ENCODE measurements at regions not wholly inside any gene's neighbourhood (a gene's known extent, or its start where the extent isn't known, plus 50 kb on each side); places are given as distances from the start of the nearest gene placed in this dataset.

GRCh38 chr20:23217023-23217422, 130.9 kb upstream of the CD93 start:
- intact Hi-C loops (cut with DNase I) = no loop called here
- no peak for ATAC-seq
- DNase-seq (ENCODE audit: low spot score) = no peak

- DNase-seq (ENCODE audit: low spot score) (no peak), ATAC-seq (no peak)
- intact Hi-C loops (cut with DNase I) = no loop called here
These were observed 129.3 kb upstream of the CD93 start for GRCh38 chr20:23215344-23215995.

GRCh38 chr20:23214903-23215302, 128.8 kb upstream of the CD93 start:
- DNase-seq (ENCODE audit: low spot score) = no peak
- ATAC-seq = no peak
- intact Hi-C loops (cut with DNase I) = no loop called here

- intact Hi-C loops (cut with DNase I) = no loop called here
- DNase-seq (ENCODE audit: low spot score) (no peak), ATAC-seq (no peak)
These were observed 126.4 kb upstream of the CD93 start for GRCh38 chr20:23212464-23212995.

GRCh38 chr20:23212011-23212410, 125.9 kb upstream of the CD93 start:
- DNase-seq (ENCODE audit: low spot score) = no peak
- intact Hi-C loops (cut with DNase I) = no loop called here
- ATAC-seq = no peak

- no peak for DNase-seq (ENCODE audit: low spot score)
- intact Hi-C loops (cut with DNase I) = no loop called here
These were observed 125.0 kb upstream of the CD93 start for GRCh38 chr20:23211164-23211563.

GRCh38 chr20:23207826-23208540, 121.9 kb upstream of the CD93 start:
- intact Hi-C loops (cut with DNase I) = no loop called here
- DNase-seq (ENCODE audit: low spot score) (no peak), ATAC-seq (no peak)

More at GRCh38 chr20:23211164-23211563, 125.0 kb upstream of the CD93 start:
- ATAC-seq = no peak

- DNase-seq (ENCODE audit: low spot score) (no peak), ATAC-seq (no peak)
- intact Hi-C loops (cut with DNase I) = no loop called here
These were observed 120.9 kb upstream of the CD93 start for GRCh38 chr20:23206995-23207394.

GRCh38 chr20:23206061-23206460, 119.9 kb upstream of the CD93 start:
- no peak for DNase-seq (ENCODE audit: low spot score)
- intact Hi-C loops (cut with DNase I) = no loop called here
- ATAC-seq = no peak

GRCh38 chr20:23205611-23206041, 119.5 kb upstream of the CD93 start:
- ATAC-seq (peak; percentile 79), DNase-seq (ENCODE audit: low spot score) (no peak)
- intact Hi-C loops (cut with DNase I) = no loop called here

GRCh38 chr20:23205211-23205610, 119.1 kb upstream of the CD93 start:
- ATAC-seq = peak; percentile 27
- DNase-seq (ENCODE audit: low spot score) = no peak
- intact Hi-C loops (cut with DNase I) = no loop called here

- no peak for DNase-seq (ENCODE audit: low spot score)
- intact Hi-C loops (cut with DNase I) = no loop called here
These were observed 118.0 kb upstream of the CD93 start for GRCh38 chr20:23203951-23204730.

GRCh38 chr20:23203310-23203709, 117.2 kb upstream of the CD93 start:
- DNase-seq (ENCODE audit: low spot score) (no peak), ATAC-seq (no peak)
- intact Hi-C loops (cut with DNase I) = no loop called here

More at GRCh38 chr20:23203951-23204730, 118.0 kb upstream of the CD93 start:
- ATAC-seq = no peak

- intact Hi-C loops (cut with DNase I) = no loop called here
- DNase-seq (ENCODE audit: low spot score) (no peak), ATAC-seq (no peak)
These were observed 115.5 kb upstream of the CD93 start for GRCh38 chr20:23201658-23202057.

GRCh38 chr20:23200914-23201313, 114.8 kb upstream of the CD93 start:
- intact Hi-C loops (cut with DNase I) = no loop called here
- no peak for DNase-seq (ENCODE audit: low spot score)
- no peak for ATAC-seq

GRCh38 chr20:23200413-23200812, 114.3 kb upstream of the CD93 start:
- intact Hi-C loops (cut with DNase I) = no loop called here
- no peak for ATAC-seq
- no peak for DNase-seq (ENCODE audit: low spot score)

- no peak for DNase-seq (ENCODE audit: low spot score)
- ATAC-seq = no peak
- intact Hi-C loops (cut with DNase I) = no loop called here
These were observed 113.2 kb upstream of the CD93 start for GRCh38 chr20:23199356-23199755.

- intact Hi-C loops (cut with DNase I) = no loop called here
- ATAC-seq (no peak), DNase-seq (ENCODE audit: low spot score) (no peak)
These were observed 112.7 kb upstream of the CD93 start for GRCh38 chr20:23198815-23199214.

- ATAC-seq (no peak), DNase-seq (ENCODE audit: low spot score) (no peak)
- intact Hi-C loops (cut with DNase I) = no loop called here
These were observed 111.7 kb upstream of the CD93 start for GRCh38 chr20:23197836-23198235.

GRCh38 chr20:23195636-23196035, 109.5 kb upstream of the CD93 start:
- intact Hi-C loops (cut with DNase I) = no loop called here
- DNase-seq (ENCODE audit: low spot score) = no peak
- no peak for ATAC-seq
